Caki2 (cell line): ENCODE measurements at regions not wholly inside any gene's neighbourhood (a gene's known extent, or its start where the extent isn't known, plus 50 kb on each side); places are given as distances from the start of the nearest gene placed in this dataset.

Experiments
- DNase-seq: peaks from one replicate; pipeline ENCODE4 v3.0.0-alpha.2; 2015; ENCODE audit warnings: low read depth
- in situ Hi-C: cut with HindIII; loops from 2 replicates; pipeline ENCODE4 v1.10.0; 2016; ENCODE audit warnings: low sequenced_read_pairs, low pct_unique_long_range_greater_than_20kb, mixed read lengths

DNA sequence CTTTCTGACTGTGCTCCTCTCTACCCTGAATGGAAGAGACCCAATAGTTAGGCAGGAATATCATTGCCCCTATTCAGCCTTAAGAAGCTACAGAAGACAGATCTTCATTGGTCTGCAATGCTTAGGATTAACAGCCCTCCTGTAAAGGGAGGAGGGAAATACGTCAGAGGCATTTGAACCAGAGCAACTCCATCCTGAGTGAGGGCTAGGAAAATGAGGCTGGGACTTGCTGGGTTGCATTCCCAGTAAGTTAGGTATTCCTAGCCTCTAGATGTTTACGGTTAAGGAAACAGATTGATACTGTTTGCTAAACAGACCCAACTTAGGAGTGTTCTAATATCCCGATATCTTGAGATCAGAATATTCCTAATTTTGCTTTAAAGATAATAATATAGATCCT lies 63.5 kb downstream of the PCDH18 start:
- in situ Hi-C loops = no loop called here
- no peak for DNase-seq

DNA sequence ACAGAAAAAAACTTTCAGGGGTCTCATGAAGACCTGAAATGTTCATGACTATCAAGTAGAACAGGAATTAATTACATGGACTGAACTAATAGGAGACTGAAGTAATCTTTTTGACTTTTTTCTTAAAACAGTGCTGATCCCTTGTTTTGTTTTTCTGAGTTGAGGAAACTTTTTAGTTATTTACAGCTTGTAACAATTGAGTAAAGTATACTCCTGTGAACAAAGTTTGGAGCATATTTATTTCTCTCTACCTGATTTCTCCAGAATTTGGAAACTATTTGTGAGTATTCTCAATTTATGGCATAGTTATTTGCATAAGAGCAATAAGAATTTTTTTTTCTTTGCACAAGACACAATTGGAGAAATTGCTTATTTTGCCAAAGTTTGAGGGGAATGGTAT lies 64.8 kb downstream of the PCDH18 start:
- no peak for DNase-seq
- in situ Hi-C loops = no loop called here

DNA sequence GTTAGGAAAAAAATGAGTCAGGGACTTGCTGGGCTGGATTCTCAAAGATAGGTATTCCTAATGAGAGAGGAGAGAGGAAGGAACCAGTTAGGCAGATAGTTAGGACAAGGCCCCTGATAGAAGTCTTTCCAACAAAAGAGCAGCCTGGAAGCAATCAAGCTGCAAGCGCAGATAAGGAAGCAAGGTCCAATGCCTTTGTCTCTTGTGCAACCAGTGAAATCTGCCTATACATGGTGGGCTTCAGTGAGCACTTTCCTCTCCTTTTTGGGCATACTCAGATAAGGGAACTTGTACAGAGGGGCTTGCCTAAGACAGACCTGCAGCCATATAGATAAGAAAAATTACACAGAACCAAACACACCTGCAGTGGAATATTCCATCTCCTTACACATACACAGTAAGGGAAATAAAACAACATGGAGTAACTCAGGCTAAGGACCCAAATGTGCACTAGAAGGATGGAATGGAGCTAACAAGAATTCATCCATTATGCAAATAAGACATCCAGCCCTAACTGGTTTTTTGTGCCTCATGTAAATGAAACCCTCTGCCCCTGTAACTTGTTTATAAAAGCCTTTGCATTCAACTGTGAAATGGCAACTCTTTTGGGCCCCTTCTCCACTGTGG lies 68.8 kb downstream of the PCDH18 start:
- no peak for DNase-seq
- in situ Hi-C loops = no loop called here

DNA sequence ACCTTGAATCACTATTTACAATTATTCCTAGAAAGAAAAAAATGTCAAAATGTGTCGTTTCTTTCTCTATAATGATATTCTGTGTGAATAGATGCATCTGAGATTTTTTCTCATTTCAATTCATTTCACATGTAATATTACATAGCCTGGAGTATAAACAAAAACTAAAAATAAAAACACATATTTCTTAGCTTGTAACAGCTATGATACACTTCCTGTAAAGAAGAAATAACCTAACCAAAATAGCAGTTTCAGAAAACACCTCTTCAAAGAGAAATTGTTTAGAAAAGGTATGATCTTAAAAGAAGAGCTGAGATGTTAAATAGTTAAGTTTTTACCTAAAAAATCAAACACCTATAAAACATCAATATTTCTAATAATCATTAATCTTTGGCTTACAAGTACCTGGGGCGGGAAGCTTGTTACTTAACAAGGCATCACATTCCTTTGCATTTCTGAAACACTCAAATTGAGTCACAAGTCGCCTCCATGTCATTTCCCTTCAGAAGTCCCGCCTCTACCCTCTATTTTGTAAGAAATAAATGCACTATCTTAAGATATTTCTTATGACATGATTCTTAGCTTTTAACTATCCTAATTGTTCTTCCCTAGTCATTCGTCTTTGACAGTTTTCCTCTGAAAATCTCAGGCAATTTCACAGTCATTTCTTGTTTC lies 76.5 kb downstream of the PCDH18 start:
- DNase-seq = no peak
- in situ Hi-C loops = no loop called here

DNA sequence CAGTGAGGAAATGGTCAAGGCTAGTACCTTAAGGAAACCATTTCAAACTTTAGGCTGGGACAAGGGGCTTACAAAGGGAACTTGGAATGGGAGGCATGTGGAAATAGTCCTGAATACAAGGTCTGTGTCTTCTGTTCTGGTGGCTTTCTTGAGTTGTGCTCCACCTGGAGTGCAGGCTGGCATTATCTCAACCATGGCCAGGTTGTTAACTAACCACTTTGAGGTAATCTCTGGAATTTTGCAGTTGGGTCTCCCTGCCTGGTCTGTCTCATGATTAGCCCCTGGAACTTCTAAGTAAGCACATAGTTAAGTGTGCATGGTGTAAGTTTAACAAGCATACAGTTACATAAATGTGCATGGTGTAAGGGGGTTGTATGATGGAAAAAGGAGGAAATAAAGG lies 77.5 kb downstream of the PCDH18 start:
- DNase-seq = no peak
- in situ Hi-C loops = no loop called here

DNA sequence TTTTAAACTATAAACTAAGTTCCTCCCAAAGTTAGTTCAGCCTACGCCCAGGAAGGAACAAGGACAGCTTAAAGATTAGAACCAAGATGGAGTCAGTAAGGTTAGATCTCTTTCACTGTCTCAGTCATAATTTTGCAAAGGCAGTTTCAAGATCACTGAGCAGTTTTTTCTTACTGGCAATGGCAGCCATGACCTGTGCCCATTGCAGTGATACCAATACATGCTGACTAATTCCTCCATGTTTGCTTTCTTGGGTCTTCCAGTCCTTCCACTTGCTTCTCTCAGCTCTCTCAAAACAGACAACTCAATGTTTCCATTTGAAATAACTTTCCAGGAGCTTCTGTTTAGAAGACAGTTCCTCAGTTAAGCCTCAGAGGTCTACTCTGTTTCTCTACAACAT lies 79.5 kb downstream of the PCDH18 start:
- no peak for DNase-seq
- in situ Hi-C loops = no loop called here

DNA sequence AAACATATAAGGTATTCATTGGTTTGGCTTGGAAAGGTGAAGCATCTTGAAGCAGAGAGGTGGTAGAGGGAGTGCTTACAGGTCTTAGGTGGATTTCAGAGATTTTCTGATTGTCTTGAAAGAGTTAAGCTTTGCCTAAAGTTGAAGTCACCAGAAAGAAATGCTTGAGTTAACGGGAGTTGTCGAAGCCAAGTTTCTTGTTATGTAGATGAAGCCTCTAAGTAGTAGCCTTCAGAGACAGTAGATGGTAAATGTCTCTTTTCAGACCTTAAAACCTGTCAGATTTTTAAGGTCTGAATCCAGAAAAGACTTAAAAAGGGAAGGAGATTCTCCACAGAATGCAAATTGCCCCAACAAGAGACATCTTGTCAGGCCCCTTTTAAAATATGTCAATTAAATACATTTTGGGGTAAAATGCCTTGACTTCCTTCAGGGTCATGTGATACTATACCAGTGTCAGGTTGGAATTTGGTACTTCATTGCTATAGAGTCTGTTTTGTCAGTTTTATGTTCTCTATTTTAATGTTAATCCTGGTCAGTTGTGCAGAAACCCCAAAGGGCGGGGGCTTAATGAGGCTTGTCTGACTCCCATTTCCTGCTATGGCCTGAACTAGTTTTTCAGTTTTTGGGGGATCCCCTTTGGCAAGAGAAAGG lies 81.0 kb downstream of the PCDH18 start:
- no peak for DNase-seq
- in situ Hi-C loops = no loop called here

DNA sequence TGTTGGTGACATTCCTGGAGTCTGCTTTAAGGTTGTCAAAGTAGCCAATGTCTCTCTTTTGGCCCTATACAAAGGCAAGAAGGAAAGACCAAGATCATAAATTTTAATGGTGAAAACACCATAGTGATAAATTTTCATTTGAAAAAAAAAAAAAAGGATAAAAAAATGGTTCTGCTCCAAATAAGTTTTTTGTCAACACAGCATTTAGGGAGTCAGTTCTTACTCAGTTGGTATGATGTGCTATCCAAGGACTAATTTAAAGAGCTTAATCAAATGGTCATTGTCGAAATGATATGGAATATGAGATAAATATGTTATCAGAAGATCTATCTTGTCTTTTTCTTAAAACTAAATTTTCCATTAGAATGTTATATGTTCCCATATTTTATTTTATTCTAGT lies 83.9 kb downstream of the PCDH18 start:
- DNase-seq = no peak
- in situ Hi-C loops = no loop called here

DNA sequence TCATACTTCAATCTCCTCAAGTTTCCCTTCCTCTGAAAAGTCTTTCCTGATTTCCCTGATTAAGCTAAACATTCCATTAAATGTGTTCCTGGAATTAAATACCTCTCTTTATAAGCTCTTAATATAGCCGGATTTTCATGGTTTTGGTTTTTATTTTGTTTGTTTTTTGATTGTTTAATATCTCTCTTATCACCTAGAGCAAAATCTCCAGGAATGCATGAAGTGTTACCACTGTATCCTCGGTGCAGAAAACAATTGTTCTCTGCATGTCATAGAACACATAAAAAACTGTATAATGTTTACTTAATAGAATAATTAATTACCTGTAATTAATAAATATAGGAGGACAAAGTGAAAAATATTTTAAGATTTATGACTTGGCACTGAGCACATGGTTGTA lies 86.2 kb downstream of the PCDH18 start:
- in situ Hi-C loops = no loop called here
- DNase-seq = no peak

DNA sequence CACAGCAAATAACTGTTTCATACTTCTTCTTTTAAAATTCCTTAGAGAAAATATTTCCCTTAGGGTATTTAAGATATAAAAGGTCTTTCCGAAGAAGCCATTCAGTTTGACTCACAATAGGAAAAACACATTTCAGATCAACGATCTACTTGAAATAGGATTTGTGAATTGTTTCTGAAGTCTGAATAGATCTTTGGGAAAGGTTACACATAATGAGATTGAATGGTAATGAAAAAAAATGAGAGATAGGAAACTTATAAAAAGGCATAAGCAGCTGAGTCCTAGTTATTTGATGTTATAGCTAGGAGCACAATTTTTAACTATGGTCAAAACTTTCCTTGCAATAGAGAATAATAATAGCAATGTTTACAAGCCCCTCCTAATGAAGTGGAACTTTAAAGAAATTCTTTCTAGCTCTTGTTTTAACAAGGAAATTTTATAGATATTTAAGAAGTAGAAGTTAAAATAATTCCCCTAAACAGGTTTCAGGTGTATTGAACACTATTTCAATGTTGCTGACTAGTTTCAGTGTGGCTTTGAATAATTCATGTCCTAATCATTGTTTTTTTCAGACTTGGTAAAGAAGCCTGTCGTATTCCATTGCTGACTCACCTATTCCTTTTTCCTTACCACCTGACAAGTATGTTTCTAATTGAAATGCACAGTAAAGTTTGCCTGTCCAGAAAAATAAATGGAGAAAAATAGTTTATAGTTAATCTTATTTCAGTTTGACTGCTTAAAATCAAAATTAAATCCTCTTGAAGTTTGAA lies 89.1 kb downstream of the PCDH18 start:
- in situ Hi-C loops = no loop called here
- no peak for DNase-seq

DNA sequence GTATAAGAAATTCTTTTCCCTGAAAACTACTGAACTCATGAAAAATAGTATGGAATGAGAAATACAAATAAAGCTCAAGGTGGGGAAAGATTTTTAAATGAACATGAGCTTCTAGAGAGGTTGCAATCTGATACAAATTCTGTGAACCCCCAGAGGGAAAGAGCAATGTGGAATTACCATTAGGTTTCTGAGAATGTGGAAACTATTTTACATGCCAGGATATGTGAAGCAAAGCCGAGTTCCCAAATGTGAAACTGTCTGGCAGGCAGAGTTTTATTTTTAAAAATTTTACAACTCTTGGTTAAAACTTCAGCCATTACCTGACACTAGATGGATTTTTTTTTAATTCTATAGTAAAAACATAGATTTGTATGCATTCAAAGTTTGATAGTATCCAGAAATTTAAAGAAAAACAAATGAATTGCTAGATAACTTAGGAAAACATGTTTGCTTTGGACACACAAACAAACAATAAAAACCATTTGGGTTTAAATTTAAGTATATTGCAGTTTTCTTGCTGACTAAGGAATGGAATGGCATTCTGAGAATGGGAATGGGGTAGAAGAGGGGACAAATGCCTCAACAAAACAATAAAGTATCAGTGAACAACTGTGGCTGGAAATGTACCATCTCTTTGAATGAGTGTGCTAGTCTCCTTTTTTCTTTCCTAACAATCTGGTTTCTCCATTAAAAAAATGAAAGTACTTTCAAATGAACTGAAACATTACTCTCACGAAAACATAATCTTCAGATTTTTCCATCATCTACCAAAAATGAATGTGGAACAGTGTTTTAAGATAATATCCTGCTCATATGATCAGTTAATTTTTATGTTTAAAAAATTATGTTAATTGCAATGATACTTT lies 99.6 kb downstream of the PCDH18 start:
- in situ Hi-C loops = no loop called here
- DNase-seq = no peak

DNA sequence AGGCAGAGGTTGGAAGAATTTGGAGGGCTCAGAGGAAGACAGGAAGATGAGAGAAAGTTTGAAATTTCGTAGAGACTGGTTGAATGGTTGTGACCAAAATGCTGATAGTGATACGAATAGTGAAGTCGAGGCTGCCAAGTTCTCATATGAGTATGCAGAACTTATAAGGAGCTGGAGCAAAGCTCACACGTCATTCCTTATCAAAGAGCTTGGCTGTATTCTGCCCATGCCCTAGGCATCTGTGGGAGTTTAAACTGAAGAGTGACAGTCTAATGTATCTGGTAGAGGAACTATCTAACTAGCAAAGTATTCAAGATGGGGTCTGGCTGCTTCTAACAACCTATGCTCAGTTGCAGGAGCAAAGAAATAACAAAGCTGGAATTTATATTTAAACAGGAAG lies 102.1 kb downstream of the PCDH18 start:
- no peak for DNase-seq
- in situ Hi-C loops = no loop called here

DNA sequence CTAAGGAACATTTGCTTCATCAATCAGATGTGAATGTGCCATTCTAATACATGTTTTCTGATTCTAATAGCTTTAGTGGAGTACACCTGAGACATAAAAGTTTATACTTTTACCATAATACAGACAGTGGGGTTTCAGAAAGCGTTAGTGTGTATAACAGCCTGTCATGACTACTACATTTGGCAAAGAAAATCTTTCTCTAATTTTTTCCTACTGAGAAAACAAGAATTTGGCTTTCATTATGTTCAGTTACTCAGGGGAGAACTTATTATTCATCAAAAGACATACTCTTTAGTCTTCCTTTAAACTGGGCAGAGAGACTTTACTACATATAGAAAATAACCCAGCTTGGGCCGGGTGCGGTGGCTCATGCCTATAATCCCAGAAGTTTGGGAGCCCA lies 104.9 kb downstream of the PCDH18 start:
- DNase-seq = no peak
- in situ Hi-C loops = no loop called here

DNA sequence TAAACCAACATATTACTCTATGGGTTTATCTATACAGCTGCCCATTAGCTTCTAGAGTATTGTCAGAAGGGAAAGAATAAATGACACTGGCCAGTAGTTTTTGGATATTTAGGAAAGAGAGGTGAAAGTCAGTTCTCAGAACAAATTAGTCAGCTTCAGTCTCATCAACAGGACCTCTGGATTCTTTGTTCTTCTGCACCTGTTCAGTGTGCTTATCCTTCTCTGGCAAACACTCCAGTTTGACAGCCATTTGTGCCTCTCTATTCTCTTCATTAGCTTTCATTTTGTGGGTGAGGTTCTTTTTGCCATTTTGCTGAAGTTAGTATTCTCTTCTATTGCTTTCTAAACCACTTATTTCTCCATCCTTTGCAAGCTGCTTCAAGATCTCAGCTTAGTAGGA lies 107.0 kb downstream of the PCDH18 start:
- no peak for DNase-seq
- in situ Hi-C loops = no loop called here

DNA sequence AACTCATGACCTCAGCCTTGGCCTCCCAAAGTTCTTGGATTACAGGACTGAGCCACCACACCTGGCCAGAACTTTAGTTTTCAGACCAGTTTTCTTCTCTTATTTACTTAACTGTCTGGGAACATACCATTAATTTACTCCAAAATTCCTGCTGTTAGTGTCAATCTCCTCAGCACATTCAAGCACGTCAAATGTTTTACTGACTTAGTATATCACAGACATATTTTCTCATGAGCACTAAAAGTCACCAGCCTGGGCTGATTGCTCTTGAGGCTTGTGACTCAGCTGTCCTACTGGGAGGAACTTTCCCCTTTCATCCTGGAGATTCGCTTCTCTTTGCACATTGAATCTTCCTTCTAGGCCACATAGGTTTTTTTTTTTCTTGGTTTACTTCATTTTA lies 109.6 kb downstream of the PCDH18 start:
- in situ Hi-C loops = no loop called here
- DNase-seq = no peak

DNA sequence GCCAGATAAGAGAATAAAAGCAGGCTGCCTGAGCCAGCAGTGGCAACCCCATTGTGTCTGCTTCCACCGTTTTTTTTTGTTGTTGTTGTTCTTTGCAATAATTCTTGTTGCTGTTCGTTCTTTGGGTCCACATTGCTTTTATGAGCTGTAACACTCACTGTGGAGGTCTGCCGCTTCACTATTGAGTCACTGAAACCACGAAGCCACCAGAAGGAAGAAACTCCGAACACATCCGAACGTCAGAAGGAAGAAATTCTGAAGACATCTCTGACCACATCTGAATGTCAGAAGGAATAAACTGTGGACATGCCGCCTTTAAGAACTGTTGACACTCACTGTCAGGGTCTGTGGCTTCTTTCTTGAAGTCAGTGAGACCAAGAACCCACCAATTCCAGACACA lies 110.5 kb downstream of the PCDH18 start:
- in situ Hi-C loops = no loop called here
- no peak for DNase-seq

DNA sequence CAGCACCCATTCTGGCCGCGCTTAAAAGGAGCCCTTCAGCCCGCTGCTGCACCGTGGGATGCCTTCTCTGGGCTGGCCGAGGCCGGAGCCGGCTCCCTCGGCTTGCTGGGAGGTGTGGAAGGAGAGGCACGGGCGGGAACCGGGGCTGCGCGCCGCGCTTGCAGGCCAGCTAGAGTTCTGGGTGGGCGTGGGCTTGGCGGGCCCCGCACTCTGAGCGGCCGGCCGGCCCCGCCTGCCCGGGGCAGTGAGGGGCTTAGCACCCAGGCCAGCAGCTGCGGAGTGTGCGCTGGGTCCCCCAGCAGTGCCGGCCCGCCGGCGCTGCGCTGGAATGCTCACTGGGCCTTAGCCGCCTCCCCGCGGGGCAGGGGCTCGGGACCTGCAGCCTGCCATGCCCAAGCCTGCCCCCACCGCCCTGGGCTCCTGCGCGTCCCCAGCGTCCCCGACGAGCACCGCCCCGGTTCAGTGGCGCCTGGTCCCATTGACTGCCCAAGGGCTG lies 111.3 kb downstream of the PCDH18 start:
- DNase-seq = no peak

DNA sequence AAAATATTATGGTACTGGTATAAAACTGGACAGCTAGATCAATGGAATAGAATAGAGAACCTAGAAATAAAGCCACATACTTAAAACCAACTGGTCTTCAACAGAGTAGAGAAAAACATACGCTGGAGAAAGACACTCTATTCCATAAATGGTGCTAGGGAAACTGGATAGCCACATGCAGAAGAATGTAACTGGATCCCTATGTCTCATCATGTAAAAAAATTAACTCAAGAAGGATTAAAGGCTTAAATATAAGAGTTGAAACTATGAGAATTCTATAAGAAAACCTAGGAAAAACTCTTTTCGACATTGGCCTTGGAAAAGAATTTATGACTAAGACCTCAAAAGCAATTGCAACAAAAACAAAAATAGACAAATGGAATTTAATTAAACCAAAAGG lies 114.6 kb downstream of the PCDH18 start:
- no peak for DNase-seq
- in situ Hi-C loops = no loop called here

More for the DNA sequence above, 111.3 kb downstream of the PCDH18 start:
- in situ Hi-C loops = no loop called here
